AG08396 (cell line): ENCODE measurements at regions not wholly inside any gene's neighbourhood (a gene's known extent, or its start where the extent isn't known, plus 50 kb on each side); places are given as distances from the start of the nearest gene placed in this dataset.
A peak's percentile ranks its signal among the peaks of the same experiment; 100 is the strongest.
"Not testable (repeated sequence)": the region's sequence is repeated elsewhere in the genome, so short reads cannot be mapped to it uniquely, and the experiment has no call there.

Experiments
- DNase-seq: peaks from one replicate; pipeline ENCODE4 v3.0.0; 2012; ENCODE audit warnings: low spot score, mixed read lengths

- peak; percentile 49 for DNase-seq
Measured at GRCh38 chr1:234899041-234899729, 229.5 kb downstream of the TOMM20 start.

GRCh38 chr1:234898455-234899033 is 230.1 kb downstream of the TOMM20 start:
- DNase-seq: no peak

- DNase-seq: no peak
Measured at GRCh38 chr1:234897754-234898454, 230.7 kb downstream of the TOMM20 start.

GRCh38 chr1:234897390-234897749 is 231.3 kb downstream of the TOMM20 start:
- DNase-seq: no peak

- no peak for DNase-seq
Measured at GRCh38 chr1:234896477-234897389, 231.9 kb downstream of the TOMM20 start.

- DNase-seq: peak; percentile 46
Measured at GRCh38 chr1:234893725-234894630, 234.7 kb downstream of the TOMM20 start.

- DNase-seq: no peak
Measured at GRCh38 chr1:234893359-234893724, 235.3 kb downstream of the TOMM20 start.

- DNase-seq: no peak
Measured at GRCh38 chr1:234892642-234893041, 236.0 kb downstream of the TOMM20 start.

- no peak for DNase-seq
Measured at GRCh38 chr1:234891427-234891826, 237.2 kb downstream of the TOMM20 start.

- no peak for DNase-seq
Measured at GRCh38 chr1:234889643-234890042, 239.0 kb downstream of the TOMM20 start.

GRCh38 chr1:234888247-234888646 is 240.4 kb downstream of the TOMM20 start:
- DNase-seq: not testable (repeated sequence)

GRCh38 chr1:234887016-234887900 is 241.4 kb downstream of the TOMM20 start:
- no peak for DNase-seq

- DNase-seq: no peak
Measured at GRCh38 chr1:234886081-234886984, 242.3 kb downstream of the TOMM20 start.

- DNase-seq: no peak
Measured at GRCh38 chr1:234885601-234886000, 243.0 kb downstream of the TOMM20 start.

GRCh38 chr1:234884701-234885100 is 243.9 kb downstream of the TOMM20 start:
- no peak for DNase-seq

- DNase-seq: no peak
Measured at GRCh38 chr1:234884006-234884405, 244.6 kb downstream of the TOMM20 start.

- no peak for DNase-seq
Measured at GRCh38 chr1:234882898-234883297, 245.7 kb downstream of the TOMM20 start.

- DNase-seq: no peak
Measured at GRCh38 chr1:234881893-234882771, 246.5 kb downstream of the TOMM20 start.
